ENCODE measurements at regions not wholly inside any gene's neighbourhood (a gene's known extent, or its start where the extent isn't known, plus 50 kb on each side); places are given as distances from the start of the nearest gene placed in this dataset.

GRCh38 chr3:182067423-182067822 is 355.7 kb downstream of the SOX2 start:
- no peak for DNase-seq (ENCODE audit: low read depth)

GRCh38 chr3:182078316-182078715 is 366.6 kb downstream of the SOX2 start:
- no peak for DNase-seq (ENCODE audit: low read depth)

- no peak for DNase-seq (ENCODE audit: low read depth)
Observed at GRCh38 chr3:182078929-182079328, 367.2 kb downstream of the SOX2 start.

GRCh38 chr3:182081096-182081495 is 369.4 kb downstream of the SOX2 start:
- DNase-seq (ENCODE audit: low read depth), result no peak

- DNase-seq (ENCODE audit: low read depth), result no peak
Observed at GRCh38 chr3:182083112-182083511, 371.4 kb downstream of the SOX2 start.

DNA sequence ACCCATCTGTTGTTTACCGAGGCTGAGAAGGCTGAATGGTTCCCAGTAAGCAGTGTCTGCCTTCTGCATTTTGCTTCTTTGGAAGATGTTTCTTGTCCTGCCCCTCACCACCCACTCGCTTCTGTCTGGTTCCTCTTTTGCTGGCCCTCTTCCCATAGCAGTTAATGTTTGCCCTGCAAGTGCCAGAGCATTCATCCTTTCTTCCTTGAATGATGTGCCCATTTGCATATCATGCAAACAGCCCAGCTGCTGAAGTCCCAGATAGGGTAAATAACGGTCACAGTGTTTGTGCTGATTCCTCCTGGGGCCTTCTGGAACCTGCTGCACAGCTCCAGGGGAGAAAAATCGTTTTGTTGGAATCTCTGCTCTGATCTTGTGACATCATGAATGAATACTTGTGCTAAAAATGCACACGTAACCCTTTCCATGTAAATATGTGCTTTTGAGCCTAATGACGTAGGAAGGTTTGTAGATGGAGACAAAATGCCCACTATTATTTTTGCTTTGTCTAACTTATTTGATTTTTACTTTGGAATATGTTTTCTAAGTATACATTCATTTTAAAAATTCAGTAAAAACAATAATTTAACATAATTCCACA is 381.0 kb downstream of the SOX2 start:
- no peak for DNase-seq (ENCODE audit: low read depth)

DNA sequence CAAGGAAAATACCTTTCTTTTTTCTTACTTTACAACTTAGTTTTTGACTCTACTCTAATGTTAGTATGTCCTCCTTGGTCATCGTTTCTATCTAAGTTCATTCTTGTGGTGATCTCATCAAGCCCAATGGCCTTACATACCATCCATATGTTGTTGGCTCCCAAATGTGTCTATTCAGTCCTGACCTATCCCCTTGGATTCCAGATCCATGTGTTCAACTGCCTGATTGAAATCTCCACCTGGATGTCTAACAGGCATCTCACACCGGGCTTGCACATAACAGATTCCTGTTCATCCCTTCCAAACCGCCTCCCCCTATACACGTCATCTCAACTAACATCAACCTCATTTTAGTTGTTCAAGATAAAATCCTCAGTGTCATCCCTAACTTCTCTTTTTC is 382.6 kb downstream of the SOX2 start:
- no peak for DNase-seq (ENCODE audit: low read depth)

GRCh38 chr3:182104881-182105280 is 393.2 kb downstream of the SOX2 start:
- no peak for DNase-seq (ENCODE audit: low read depth)

DNA sequence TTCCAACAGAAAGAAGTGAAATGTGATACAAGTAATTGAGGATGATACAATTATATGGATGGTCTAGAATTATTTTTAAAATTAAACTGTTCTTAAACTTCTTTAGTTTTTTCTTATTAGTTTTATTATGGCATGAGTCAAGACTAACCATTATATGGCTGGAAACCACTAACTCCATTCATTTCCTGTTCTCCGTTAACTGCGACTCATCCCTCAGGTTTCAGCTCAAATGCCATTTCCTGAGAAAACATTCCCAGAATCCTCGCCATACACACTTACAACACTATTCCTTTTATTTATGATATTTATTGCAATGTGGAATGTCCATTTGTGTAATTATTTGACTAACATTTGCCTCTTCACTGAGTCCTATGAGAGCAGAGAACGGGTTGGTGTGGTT is 394.1 kb downstream of the SOX2 start:
- DNase-seq (ENCODE audit: low read depth), result no peak

- no peak for DNase-seq (ENCODE audit: low read depth)
Observed at GRCh38 chr3:182108371-182108770, 396.6 kb downstream of the SOX2 start.

DNA sequence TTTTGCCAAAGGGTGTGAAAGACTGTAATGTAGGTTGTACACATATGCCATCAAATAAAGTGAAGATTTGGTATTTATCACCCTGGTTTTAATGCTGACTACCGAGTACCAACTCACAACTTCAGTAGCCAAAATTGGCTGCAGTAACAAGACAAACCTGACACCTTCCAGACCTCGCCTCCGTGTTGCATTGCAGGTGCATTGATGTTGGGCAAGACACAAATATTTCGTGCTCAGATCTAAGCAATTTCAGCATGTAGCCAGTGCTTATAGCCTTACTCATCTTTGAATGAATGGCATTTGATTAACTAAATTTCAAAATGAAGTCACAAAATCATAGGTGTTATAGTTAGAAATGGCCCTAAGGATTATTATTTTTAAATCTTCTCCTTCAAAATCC is 400.2 kb downstream of the SOX2 start:
- no peak for DNase-seq (ENCODE audit: low read depth)

- no peak for DNase-seq (ENCODE audit: low read depth)
Observed at GRCh38 chr3:182115328-182116015, 403.7 kb downstream of the SOX2 start.

- no peak for DNase-seq (ENCODE audit: low read depth)
Observed at GRCh38 chr3:182116386-182116785, 404.7 kb downstream of the SOX2 start.

- no peak for DNase-seq (ENCODE audit: low read depth)
Observed at GRCh38 chr3:182117131-182117530, 405.4 kb downstream of the SOX2 start.

DNA sequence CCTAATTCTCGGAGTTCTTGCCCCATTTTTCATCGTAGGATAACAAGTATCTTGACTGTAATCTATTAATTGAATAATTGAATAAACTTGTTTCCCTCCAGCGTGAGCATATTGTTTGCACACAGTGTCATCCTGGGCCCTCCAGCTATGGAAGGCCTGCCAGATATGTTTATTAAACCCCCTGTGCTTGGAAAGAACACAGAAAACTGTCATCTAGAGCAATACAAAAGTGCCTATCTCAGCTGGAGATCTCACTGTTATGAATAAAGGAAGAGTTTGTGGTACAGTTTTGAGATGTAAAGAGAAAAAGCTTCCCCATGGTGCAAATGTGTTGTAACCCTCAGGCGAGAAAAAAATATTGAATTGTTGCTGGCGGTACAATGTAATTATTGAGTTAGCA is 405.9 kb downstream of the SOX2 start:
- DNase-seq (ENCODE audit: low read depth), result no peak

- no peak for DNase-seq (ENCODE audit: low read depth)
Observed at GRCh38 chr3:182118066-182118465, 406.3 kb downstream of the SOX2 start.

DNA sequence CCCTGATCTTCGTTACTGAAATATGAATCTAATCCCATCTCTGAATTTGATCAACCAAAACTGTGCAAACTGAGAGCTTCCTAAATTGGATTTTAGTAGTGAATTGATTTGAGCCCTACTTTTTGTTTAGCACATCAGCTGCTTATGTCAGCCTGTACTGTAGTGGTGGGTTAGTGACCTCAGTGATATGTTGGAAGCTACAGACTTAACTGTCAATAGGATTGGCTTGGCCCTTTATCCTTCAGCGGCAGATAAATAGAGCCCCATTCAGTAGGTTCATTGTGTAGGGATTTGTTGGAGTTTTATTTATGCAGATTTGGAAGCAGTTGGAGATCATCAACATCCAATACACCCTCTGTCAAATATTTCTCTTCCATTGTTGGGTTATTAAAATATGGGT is 409.7 kb downstream of the SOX2 start:
- no peak for DNase-seq (ENCODE audit: low read depth)

DNA sequence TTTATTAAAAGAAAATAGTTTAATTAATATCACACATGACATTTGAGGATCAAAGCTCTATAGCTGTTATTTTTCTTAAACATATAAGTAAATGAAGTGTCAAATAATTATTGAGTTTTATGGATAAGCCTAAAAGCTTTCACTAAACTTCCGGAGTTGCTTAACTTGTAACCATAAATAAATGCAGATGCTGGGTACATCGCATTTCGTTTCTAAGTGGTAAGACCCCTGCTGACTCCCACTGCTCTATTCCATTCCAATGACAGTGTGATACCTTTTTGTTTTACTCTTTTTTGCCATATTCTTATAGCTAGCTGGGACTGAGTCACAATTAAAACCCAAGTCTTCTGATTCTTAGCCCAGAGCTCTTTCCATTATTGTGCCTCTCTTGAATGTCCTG is 411.1 kb downstream of the SOX2 start:
- no peak for DNase-seq (ENCODE audit: low read depth)

GRCh38 chr3:182124187-182124586 is 412.5 kb downstream of the SOX2 start:
- no peak for DNase-seq (ENCODE audit: low read depth)

DNA sequence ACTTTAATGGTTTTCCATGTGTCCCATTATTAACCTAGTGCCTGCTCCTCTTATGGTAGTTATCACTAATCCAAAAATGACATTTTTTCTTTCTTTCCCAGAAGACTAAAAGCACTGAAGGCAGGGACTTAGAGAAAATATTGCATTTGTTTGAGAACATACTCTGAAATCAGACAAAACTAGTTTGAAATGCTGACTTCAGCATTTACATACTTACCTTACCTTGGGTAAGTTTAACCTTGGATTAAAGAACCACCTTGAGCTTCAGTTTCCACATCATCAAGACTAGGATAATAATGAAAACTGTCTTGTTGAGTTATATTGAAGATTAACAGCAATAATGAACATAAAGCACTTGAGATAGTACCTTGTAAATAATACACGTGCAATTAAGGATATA is 413.0 kb downstream of the SOX2 start:
- DNase-seq (ENCODE audit: low read depth), result no peak

GRCh38 chr3:182129740-182130139 is 418.0 kb downstream of the SOX2 start:
- DNase-seq (ENCODE audit: low read depth), result no peak

- no peak for DNase-seq (ENCODE audit: low read depth)
Observed at GRCh38 chr3:182133752-182134151, 422.0 kb downstream of the SOX2 start.

- DNase-seq (ENCODE audit: low read depth), result no peak
Observed at GRCh38 chr3:182135056-182135455, 423.3 kb downstream of the SOX2 start.
